ENCODE measurements at regions not wholly inside any gene's neighbourhood (a gene's known extent, or its start where the extent isn't known, plus 50 kb on each side); places are given as distances from the start of the nearest gene placed in this dataset.

GRCh38 chr13:54593504-54593903 lies 1564.9 kb downstream of the OLFM4 start:
- H3K4me1 ChIP-seq (ENCODE audit: control insufficient read depth, extremely low read depth, insufficient read depth, low read length): no peaks in the 10 kb centered on the region
- H3K79me2 ChIP-seq (ENCODE audit: control insufficient read depth, insufficient read depth, low read length): no peaks in the 10 kb centered on the region
- H3K27ac ChIP-seq (ENCODE audit: insufficient read depth, low read length): no peak overlapping the region
- no peak overlapping the region for H3K9ac ChIP-seq (ENCODE audit: insufficient read depth, low read length)
- H2AFZ ChIP-seq (ENCODE audit: low read length): no peak overlapping the region
- no peaks in the 10 kb centered on the region for H3K36me3 ChIP-seq (ENCODE audit: control insufficient read depth, insufficient read depth, low read length)
- no peaks in the 10 kb centered on the region for H3K9me3 ChIP-seq (ENCODE audit: control insufficient read depth, insufficient read depth, low read depth, low read length)
- H3K4me3 ChIP-seq (replicated peaks in 1 of 4; ENCODE audit: control extremely low read depth in 1 of 4, insufficient read depth in 1 of 4, low read depth in 3 of 4, low read length in 4 of 4): no peak overlapping the region
- no peaks in the 10 kb centered on the region for H4K20me1 ChIP-seq (ENCODE audit: control insufficient read depth, extremely low read depth, insufficient read depth, low read length)
- no peak for DNase-seq (ENCODE audit: low read depth in 2 of 2)
- no peak for TF ChIP-seq CTCF (conservative IDR thresholded peaks at IDR 0.05 in 1 of 2, IDR thresholded peaks at IDR 0.05 in 1 of 2; ENCODE audit: low read depth in 1 of 2, low read length in 2 of 2)
- no peak for TF ChIP-seq EZH2 (IDR thresholded peaks at IDR 0.05; ENCODE audit: low read length, missing control alignments)
- no peaks in the 10 kb centered on the region for H3K27me3 ChIP-seq (ENCODE audit: control insufficient read depth, insufficient read depth, low read length)
- no peak overlapping the region for H3K4me2 ChIP-seq (ENCODE audit: extremely low read depth, insufficient read depth, low read length)

GRCh38 chr13:54597540-54598088 lies 1569.0 kb downstream of the OLFM4 start:
- Histone ChIP-seq H3K79me2 (ENCODE audit: control insufficient read depth, insufficient read depth, low read length) (no peaks in the 10 kb centered on the region), H3K4me2 (ENCODE audit: extremely low read depth, insufficient read depth, low read length) (no peak overlapping the region), H3K4me3 (replicated peaks in 1 of 4; ENCODE audit: control extremely low read depth in 1 of 4, insufficient read depth in 1 of 4, low read depth in 3 of 4, low read length in 4 of 4) (no peak overlapping the region), H3K36me3 (ENCODE audit: control insufficient read depth, insufficient read depth, low read length) (no peaks in the 10 kb centered on the region), H4K20me1 (ENCODE audit: control insufficient read depth, extremely low read depth, insufficient read depth, low read length) (no peaks in the 10 kb centered on the region), H3K27me3 (ENCODE audit: control insufficient read depth, insufficient read depth, low read length) (no peaks in the 10 kb centered on the region), H3K9me3 (ENCODE audit: control insufficient read depth, insufficient read depth, low read depth, low read length) (no peaks in the 10 kb centered on the region), H2AFZ (ENCODE audit: low read length) (no peak overlapping the region), H3K4me1 (ENCODE audit: control insufficient read depth, extremely low read depth, insufficient read depth, low read length) (no peaks in the 10 kb centered on the region), H3K9ac (ENCODE audit: insufficient read depth, low read length) (no peak overlapping the region), H3K27ac (ENCODE audit: insufficient read depth, low read length) (no peak overlapping the region)
- DNase-seq (ENCODE audit: low read depth in 2 of 2): no peak
- TF ChIP-seq EZH2 (IDR thresholded peaks at IDR 0.05; ENCODE audit: low read length, missing control alignments) (no peak), CTCF (conservative IDR thresholded peaks at IDR 0.05 in 1 of 2, IDR thresholded peaks at IDR 0.05 in 1 of 2; ENCODE audit: low read depth in 1 of 2, low read length in 2 of 2) (no peak)

- H3K4me3 ChIP-seq (replicated peaks in 1 of 4; ENCODE audit: control extremely low read depth in 1 of 4, insufficient read depth in 1 of 4, low read depth in 3 of 4, low read length in 4 of 4): no peak overlapping the region
- no peaks in the 10 kb centered on the region for H3K27me3 ChIP-seq (ENCODE audit: control insufficient read depth, insufficient read depth, low read length)
- no peak overlapping the region for H3K4me2 ChIP-seq (ENCODE audit: extremely low read depth, insufficient read depth, low read length)
- no peak overlapping the region for H3K9ac ChIP-seq (ENCODE audit: insufficient read depth, low read length)
- no peak overlapping the region for H2AFZ ChIP-seq (ENCODE audit: low read length)
- no peaks in the 10 kb centered on the region for H3K36me3 ChIP-seq (ENCODE audit: control insufficient read depth, insufficient read depth, low read length)
- no peak for DNase-seq (ENCODE audit: low read depth in 2 of 2)
- no peaks in the 10 kb centered on the region for H3K9me3 ChIP-seq (ENCODE audit: control insufficient read depth, insufficient read depth, low read depth, low read length)
- H3K27ac ChIP-seq (ENCODE audit: insufficient read depth, low read length): no peak overlapping the region
- H3K4me1 ChIP-seq (ENCODE audit: control insufficient read depth, extremely low read depth, insufficient read depth, low read length): no peaks in the 10 kb centered on the region
- H3K79me2 ChIP-seq (ENCODE audit: control insufficient read depth, insufficient read depth, low read length): no peaks in the 10 kb centered on the region
- H4K20me1 ChIP-seq (ENCODE audit: control insufficient read depth, extremely low read depth, insufficient read depth, low read length): no peaks in the 10 kb centered on the region
- TF ChIP-seq CTCF (conservative IDR thresholded peaks at IDR 0.05 in 1 of 2, IDR thresholded peaks at IDR 0.05 in 1 of 2; ENCODE audit: low read depth in 1 of 2, low read length in 2 of 2) (no peak), EZH2 (IDR thresholded peaks at IDR 0.05; ENCODE audit: low read length, missing control alignments) (no peak)
Measured at GRCh38 chr13:54599413-54599812, 1570.8 kb downstream of the OLFM4 start.
